Upper lobe of left lung (tissue), 4 donors: ENCODE measurements at regions not wholly inside any gene's neighbourhood (a gene's known extent, or its start where the extent isn't known, plus 50 kb on each side); places are given as distances from the start of the nearest gene placed in this dataset.

Experiments
- EP300 ChIP-seq, 4 donors: sonication (generic); formaldehyde crosslinking; IDR thresholded peaks; one replicate each; pipeline ENCODE4 v1.5.1; 2017; ENCODE audit warnings: antibody characterized with exemption in 4 of 4, control low read depth in 2 of 4
- POLR2A ChIP-seq, 4 donors: fragments of 450-650 bp; IDR thresholded peaks; one replicate each; pipeline ENCODE4 v1.5.1; 2016 to 2017; ENCODE audit warnings: antibody characterized with exemption in 4 of 4, mild to moderate bottlenecking in 2 of 4
- POLR2AphosphoS5 ChIP-seq, 2 donors: sonication (generic); formaldehyde crosslinking; IDR thresholded peaks; one replicate each; pipeline ENCODE4 v1.5.1; 2017; ENCODE audit warnings: antibody characterized with exemption in 2 of 2
- TF ChIP-seq, protein P1 (sequence below), 6 experiments: fragments of 450-650 bp in 4 of 6; fragments of 200-600 bp in 2 of 6; sonication (generic) in 2 of 6; IDR thresholded peaks; one replicate each; pipeline ENCODE4 v1.5.1; 2016 to 2019; ENCODE audit warnings: antibody characterized with exemption in 6 of 6

DNA sequence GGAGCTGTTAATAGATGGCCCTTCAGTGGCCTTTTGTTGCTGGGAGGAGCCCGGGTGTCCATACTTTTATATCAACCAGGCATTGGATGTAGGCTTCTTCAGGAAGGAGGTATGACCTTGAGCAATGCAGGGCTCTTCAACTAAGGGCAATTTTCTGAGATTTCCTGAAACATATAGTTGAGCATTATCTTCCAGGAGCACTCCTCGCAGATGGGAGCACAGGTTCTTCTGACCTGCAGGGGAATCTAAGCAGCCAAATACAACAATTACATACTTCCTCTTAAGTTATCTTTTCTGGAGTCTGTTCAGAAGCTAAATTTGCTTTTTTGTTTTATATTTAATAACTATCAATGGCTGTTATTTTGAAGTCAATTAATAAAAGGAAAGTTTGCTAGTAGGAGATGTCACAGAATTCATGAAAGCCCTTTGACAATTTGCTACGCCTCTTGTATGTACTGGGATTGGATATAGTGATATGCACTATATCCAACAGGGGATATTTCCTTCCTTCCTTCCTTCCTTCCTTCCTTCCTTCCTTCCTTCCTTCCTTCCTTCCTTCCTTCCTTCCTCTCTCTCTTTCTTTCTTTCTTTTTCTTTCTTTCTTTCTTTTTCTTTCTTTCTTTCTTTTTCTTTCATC, 422.6 kb upstream of the NEGR1 start:
- TF ChIP-seq POLR2A (IDR thresholded peaks at IDR 0.05) (no peak), EP300 (IDR thresholded peaks at IDR 0.05) (no peak), POLR2AphosphoS5 (IDR thresholded peaks at IDR 0.05) (no peak)
- TF ChIP-seq, protein P1, sequence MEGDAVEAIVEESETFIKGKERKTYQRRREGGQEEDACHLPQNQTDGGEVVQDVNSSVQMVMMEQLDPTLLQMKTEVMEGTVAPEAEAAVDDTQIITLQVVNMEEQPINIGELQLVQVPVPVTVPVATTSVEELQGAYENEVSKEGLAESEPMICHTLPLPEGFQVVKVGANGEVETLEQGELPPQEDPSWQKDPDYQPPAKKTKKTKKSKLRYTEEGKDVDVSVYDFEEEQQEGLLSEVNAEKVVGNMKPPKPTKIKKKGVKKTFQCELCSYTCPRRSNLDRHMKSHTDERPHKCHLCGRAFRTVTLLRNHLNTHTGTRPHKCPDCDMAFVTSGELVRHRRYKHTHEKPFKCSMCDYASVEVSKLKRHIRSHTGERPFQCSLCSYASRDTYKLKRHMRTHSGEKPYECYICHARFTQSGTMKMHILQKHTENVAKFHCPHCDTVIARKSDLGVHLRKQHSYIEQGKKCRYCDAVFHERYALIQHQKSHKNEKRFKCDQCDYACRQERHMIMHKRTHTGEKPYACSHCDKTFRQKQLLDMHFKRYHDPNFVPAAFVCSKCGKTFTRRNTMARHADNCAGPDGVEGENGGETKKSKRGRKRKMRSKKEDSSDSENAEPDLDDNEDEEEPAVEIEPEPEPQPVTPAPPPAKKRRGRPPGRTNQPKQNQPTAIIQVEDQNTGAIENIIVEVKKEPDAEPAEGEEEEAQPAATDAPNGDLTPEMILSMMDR (IDR thresholded peaks at IDR 0.05): no peak
